Endothelial cell of umbilical vein (primary cell): ENCODE measurements at regions not wholly inside any gene's neighbourhood (a gene's known extent, or its start where the extent isn't known, plus 50 kb on each side); places are given as distances from the start of the nearest gene placed in this dataset.

Experiments
- BruUV-seq: library from RNA; stranded (reverse); fragments of 400-500 nt; replicated peaks from 2 replicates; lab custom pipeline; 2021; lab: Mats Ljungman, UMichigan
- CTCF ChIA-PET: fragments of 300-600, 350-600 bp; sonication (Branson Sonifier 250); formaldehyde crosslinking; loops from one replicate; lab custom pipeline; 2021; ENCODE audit warnings: antibody characterized with exemption, inconsistent platforms; lab: Charles Lee
- POLR2A ChIA-PET: fragments of 300-600, 350-600 bp; sonication (Branson Sonifier 250); formaldehyde crosslinking; loops from one replicate; lab custom pipeline; 2021; ENCODE audit warnings: antibody characterized with exemption, inconsistent platforms; lab: Charles Lee
- DNase-seq: peaks from one replicate; pipeline ENCODE4 v3.0.0-alpha.2; 2011; ENCODE audit warnings: low read depth, low spot score
- FAIRE-seq: peaks from 2 replicates; lab custom pipeline; 2011; peaks lifted over from hg19 to GRCh38; lab: Jason Lieb, UNC
- H2AFZ ChIP-seq: 2 replicates; pipeline ENCODE4 v1.6.0; 2012; ENCODE audit warnings: low read depth, low read length, control low read depth, inconsistent platforms
- H3K27ac ChIP-seq: 2 replicates; pipeline ENCODE4 v1.5.1; 2011; ENCODE audit warnings: low read depth, mild to moderate bottlenecking, control low read depth, low read length, moderate library complexity; ENCODE audit not compliant: insufficient read depth
- H3K27me3 ChIP-seq, 2 experiments: 2 replicates each; pipeline versions ENCODE4 v1.6.0 to v1.6.1; 2011; ENCODE audit warnings: low read length in 2 of 2, mixed read lengths in 1 of 2; ENCODE audit not compliant: control insufficient read depth in 2 of 2, insufficient read depth in 2 of 2
- H3K36me3 ChIP-seq, 2 experiments: 2 replicates in 1 of 2; 3 replicates in 1 of 2; pipeline ENCODE4 v1.5.1; 2011; ENCODE audit warnings: low read length in 2 of 2, mild to moderate bottlenecking in 1 of 2, moderate library complexity in 1 of 2; ENCODE audit not compliant: control insufficient read depth in 2 of 2, insufficient read depth in 2 of 2; ENCODE audit errors: extremely low read depth in 1 of 2
- H3K4me1 ChIP-seq: 3 replicates; pipeline ENCODE4 v1.5.1; 2011; ENCODE audit warnings: mild to moderate bottlenecking, low read length; ENCODE audit not compliant: control insufficient read depth, insufficient read depth; ENCODE audit errors: extremely low read depth
- H3K4me2 ChIP-seq: 2 replicates; pipeline ENCODE4 v1.6.1; 2011; ENCODE audit warnings: low read length, control low read depth, mixed read lengths; ENCODE audit not compliant: insufficient read depth
- H3K4me3 ChIP-seq, 3 experiments: fragments of 200-600 bp in 1 of 3; sonication (generic), shearing (Covaris generic) in 1 of 3; replicated peaks in 1 of 3; 2 replicates each; pipeline ENCODE4 v1.5.1; 2011 to 2016; ENCODE audit warnings: control low read depth in 3 of 3, low read length in 3 of 3, mild to moderate bottlenecking in 2 of 3, inconsistent platforms in 1 of 3, low read depth in 1 of 3, moderate library complexity in 1 of 3; ENCODE audit not compliant: insufficient read depth in 1 of 3
- H3K79me2 ChIP-seq: 2 replicates; pipeline ENCODE4 v1.6.0; 2012; ENCODE audit warnings: low read length, inconsistent platforms; ENCODE audit not compliant: control insufficient read depth, insufficient read depth
- H3K9ac ChIP-seq: replicated peaks from 2 replicates; pipeline ENCODE3; 2011; ENCODE audit warnings: low read length, control low read depth; ENCODE audit not compliant: insufficient read depth; ENCODE audit errors: extremely low read depth
- H3K9me1 ChIP-seq: replicated peaks from 3 replicates; pipeline ENCODE4 v1.6.0; 2011; ENCODE audit warnings: mild to moderate bottlenecking, low read length; ENCODE audit not compliant: control insufficient read depth, insufficient read depth; ENCODE audit errors: extremely low read depth
- H3K9me3 ChIP-seq: replicated peaks from 2 replicates; pipeline ENCODE4 v1.5.1; 2012; ENCODE audit warnings: low read length, inconsistent platforms; ENCODE audit not compliant: control insufficient read depth, insufficient read depth
- H4K20me1 ChIP-seq: replicated peaks from 2 replicates; pipeline ENCODE3; 2011; ENCODE audit warnings: mild to moderate bottlenecking, low read length; ENCODE audit not compliant: control insufficient read depth, insufficient read depth; ENCODE audit errors: extremely low read depth
- EZH2 ChIP-seq: IDR thresholded peaks from 2 replicates; pipeline ENCODE4 v1.6.1; 2012; ENCODE audit warnings: borderline replicate concordance, low read depth, mild to moderate bottlenecking, moderate library complexity, low read length, inconsistent platforms; ENCODE audit not compliant: severe bottlenecking
- FOS ChIP-seq: IDR thresholded peaks from 2 replicates; pipeline ENCODE4 v1.6.1; 2011; ENCODE audit warnings: mild to moderate bottlenecking, low read length, moderate library complexity, borderline replicate concordance; ENCODE audit not compliant: insufficient read depth
- GATA2 ChIP-seq: IDR thresholded peaks from 2 replicates; pipeline ENCODE4 v1.7.0; 2011; ENCODE audit warnings: low read depth, mild to moderate bottlenecking, moderate library complexity, mixed read lengths, low read length; ENCODE audit not compliant: insufficient read length, insufficient read depth
- JUN ChIP-seq: IDR thresholded peaks from 2 replicates; pipeline ENCODE4 v1.6.1; 2011; ENCODE audit warnings: borderline replicate concordance, low read depth; ENCODE audit not compliant: insufficient read length, insufficient read depth
- MAX ChIP-seq: IDR thresholded peaks from 2 replicates; pipeline ENCODE4 v1.6.1; 2011; ENCODE audit not compliant: insufficient read depth, insufficient read length
- MYC ChIP-seq: IDR thresholded peaks from one replicate; pipeline ENCODE4 v1.6.1; 2011; ENCODE audit warnings: mild to moderate bottlenecking, low read depth, low read length
- POLR2A ChIP-seq: IDR thresholded peaks from 2 replicates; pipeline ENCODE4 v1.6.1; 2012; ENCODE audit warnings: low read depth, mild to moderate bottlenecking, control low read depth, low read length
- POLR2AphosphoS5 ChIP-seq: IDR thresholded peaks from 2 replicates; pipeline ENCODE4 v1.6.1; 2012; ENCODE audit warnings: low read depth, mild to moderate bottlenecking, control low read depth, low read length, moderate library complexity; ENCODE audit not compliant: insufficient read depth
- dilution Hi-C: fragments of 300-500 bp; cut with MboI; formaldehyde crosslinking; loops from one replicate; pipeline ENCODE4 v1.15.0; 2019; ENCODE audit warnings: low sequenced_read_pairs; ENCODE audit not compliant: extremely low pct_ligation_motif_present
- intact Hi-C: fragments of 100-400 bp; cut with micrococcal nuclease; formaldehyde crosslinking; loops from one replicate; pipeline ENCODE4 v1.10.0; 2022
- TF ChIP-seq, protein P1 (sequence below), 2 donors: IDR thresholded peaks; 1 replicate in 1 of 2; 2 replicates in 1 of 2; pipeline ENCODE4 v1.5.1; 2011; ENCODE audit warnings: low read length in 2 of 2, mild to moderate bottlenecking in 2 of 2, moderate library complexity in 2 of 2, control low read depth in 1 of 2, inconsistent platforms in 1 of 2, low read depth in 1 of 2; ENCODE audit not compliant: insufficient read depth in 1 of 2; ENCODE audit errors: extremely low read depth in 1 of 2

- Histone ChIP-seq H2AFZ (no peak overlapping the region), H3K27me3 (no peaks in the 10 kb centered on the region), H3K36me3 (no peaks in the 10 kb centered on the region), H3K9me3 (no peaks in the 10 kb centered on the region), H3K4me3 (no peak overlapping the region), H3K9me1 (no peaks in the 10 kb centered on the region), H3K4me1 (no peaks in the 10 kb centered on the region), H3K27ac (no peak overlapping the region), H3K4me2 (no peak overlapping the region), H3K79me2 (no peaks in the 10 kb centered on the region), H3K9ac (no peak overlapping the region), H4K20me1 (no peaks in the 10 kb centered on the region)
- intact Hi-C loops = no loop called here
- TF ChIP-seq MAX (no peak), POLR2A (no peak), FOS (no peak), EZH2 (no peak), JUN (no peak), MYC (no peak), GATA2 (no peak), POLR2AphosphoS5 (no peak)
- TF ChIP-seq, protein P1, sequence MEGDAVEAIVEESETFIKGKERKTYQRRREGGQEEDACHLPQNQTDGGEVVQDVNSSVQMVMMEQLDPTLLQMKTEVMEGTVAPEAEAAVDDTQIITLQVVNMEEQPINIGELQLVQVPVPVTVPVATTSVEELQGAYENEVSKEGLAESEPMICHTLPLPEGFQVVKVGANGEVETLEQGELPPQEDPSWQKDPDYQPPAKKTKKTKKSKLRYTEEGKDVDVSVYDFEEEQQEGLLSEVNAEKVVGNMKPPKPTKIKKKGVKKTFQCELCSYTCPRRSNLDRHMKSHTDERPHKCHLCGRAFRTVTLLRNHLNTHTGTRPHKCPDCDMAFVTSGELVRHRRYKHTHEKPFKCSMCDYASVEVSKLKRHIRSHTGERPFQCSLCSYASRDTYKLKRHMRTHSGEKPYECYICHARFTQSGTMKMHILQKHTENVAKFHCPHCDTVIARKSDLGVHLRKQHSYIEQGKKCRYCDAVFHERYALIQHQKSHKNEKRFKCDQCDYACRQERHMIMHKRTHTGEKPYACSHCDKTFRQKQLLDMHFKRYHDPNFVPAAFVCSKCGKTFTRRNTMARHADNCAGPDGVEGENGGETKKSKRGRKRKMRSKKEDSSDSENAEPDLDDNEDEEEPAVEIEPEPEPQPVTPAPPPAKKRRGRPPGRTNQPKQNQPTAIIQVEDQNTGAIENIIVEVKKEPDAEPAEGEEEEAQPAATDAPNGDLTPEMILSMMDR (IDR thresholded peaks at IDR 0.05; ENCODE audit: extremely low read depth in 1 of 2, insufficient read depth in 1 of 2, low read depth in 1 of 2, low read length in 2 of 2) = no peak
- no peak for FAIRE-seq
- dilution Hi-C loops = no loop called here
- ChIA-PET CTCF (no interaction called here), POLR2A (no interaction called here)
- DNase-seq = no peak
- BruUV-seq = no TSS peak
Observed at GRCh38 chr3:165669967-165670366, 167.3 kb downstream of the BCHE start.
